Activated CD8-positive, alpha-beta T cell treated with anti-CD3 and anti-CD28 coated beads for 36 hours (primary cell): ENCODE measurements at regions not wholly inside any gene's neighbourhood (a gene's known extent, or its start where the extent isn't known, plus 50 kb on each side); places are given as distances from the start of the nearest gene placed in this dataset.
"Not testable (repeated sequence)": the region's sequence is repeated elsewhere in the genome, so short reads cannot be mapped to it uniquely, and the experiment has no call there.

Experiments used
- ATAC-seq: fragments of 200-7000 bp; cut with Tn5 transposase; one replicate; pipeline ENCODE4 v1.10.0; 2021; ENCODE audit warnings: mild to moderate bottlenecking, moderate library complexity
- CTCF ChIA-PET: fragments of 350-600 bp; sonication (Branson Sonifier 250); formaldehyde crosslinking; loops from one replicate; lab custom pipeline; 2021; ENCODE audit warnings: antibody characterized with exemption; lab: Charles Lee
- POLR2A ChIA-PET: fragments of 350-600 bp; sonication (Branson Sonifier 250); formaldehyde crosslinking; loops from one replicate; lab custom pipeline; 2021; ENCODE audit warnings: antibody characterized with exemption; lab: Charles Lee
- DNase-seq: peaks from one replicate; pipeline ENCODE4 v3.0.0-alpha.2; 2020
- H3K27ac Mint-ChIP-seq: one replicate; pipeline ENCODE4 v1.8.0; 2021; ENCODE audit warnings: mild to moderate bottlenecking, mixed read lengths
- H3K27me3 Mint-ChIP-seq: one replicate; pipeline ENCODE4 v1.8.0; 2021; ENCODE audit warnings: mixed read lengths
- H3K36me3 Mint-ChIP-seq: one replicate; pipeline ENCODE4 v1.8.0; 2021; ENCODE audit warnings: low read depth, mixed read lengths
- H3K4me1 Mint-ChIP-seq: one replicate; pipeline ENCODE4 v1.8.0; 2021; ENCODE audit warnings: low read depth, mixed read lengths
- H3K4me3 Mint-ChIP-seq: one replicate; pipeline ENCODE4 v1.8.0; 2021; ENCODE audit warnings: mild to moderate bottlenecking, moderate library complexity, mixed read lengths
- H3K9me3 Mint-ChIP-seq: one replicate; pipeline ENCODE4 v1.8.0; 2021; ENCODE audit warnings: mixed read lengths
- intact Hi-C: fragments of 100-400 bp; cut with micrococcal nuclease; formaldehyde crosslinking; loops from one replicate; pipeline ENCODE4 v1.10.0; 2022
- TF ChIP-seq, protein P1 (sequence below): fragments of 200-600 bp; IDR thresholded peaks from one replicate; pipeline ENCODE4 v1.8.0; 2022; ENCODE audit warnings: antibody characterized with exemption, mild to moderate bottlenecking

- POLR2A ChIA-PET, result no interaction called here
Observed at GRCh38 chr6:76972474-76972873, 490.8 kb downstream of the HTR1B start.

DNA sequence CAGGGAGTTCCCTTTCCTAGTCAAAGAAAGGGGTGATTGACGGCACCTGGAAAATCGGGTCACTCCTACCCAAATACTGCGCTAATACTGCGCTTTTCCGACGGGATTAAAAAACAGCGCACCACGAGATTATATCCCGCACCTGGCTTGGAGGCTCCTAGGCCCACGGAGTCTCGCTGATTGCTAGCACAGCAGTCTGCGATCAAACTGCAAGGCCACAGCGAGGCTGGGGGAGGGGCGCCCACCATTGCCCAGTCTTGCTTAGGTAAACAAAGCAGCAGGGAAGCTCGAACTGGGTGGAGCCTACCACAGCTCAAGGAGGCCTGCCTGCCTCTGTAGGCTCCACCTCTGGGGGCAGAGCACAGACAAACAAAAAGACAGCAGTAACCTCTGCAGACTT is 504.1 kb downstream of the HTR1B start:
- H3K4me1 Mint-ChIP-seq, H3K27ac Mint-ChIP-seq, CTCF ChIA-PET, H3K9me3 Mint-ChIP-seq, ATAC-seq, H3K36me3 Mint-ChIP-seq, POLR2A ChIA-PET, H3K27me3 Mint-ChIP-seq, intact Hi-C loops, H3K4me3 Mint-ChIP-seq, DNase-seq: not testable (repeated sequence)

More at GRCh38 chr6:76972474-76972873, 490.8 kb downstream of the HTR1B start:
- intact Hi-C loops, result no loop called here
- H3K27me3 Mint-ChIP-seq, result no peaks in the 10 kb centered on the region
- no peaks in the 10 kb centered on the region for H3K36me3 Mint-ChIP-seq
- no peak for ATAC-seq
- H3K27ac Mint-ChIP-seq, result no peak overlapping the region
- H3K4me3 Mint-ChIP-seq, result no peak overlapping the region
- DNase-seq, result no peak
- H3K9me3 Mint-ChIP-seq, result peaks cover 10% of the 10 kb centered on the region
- TF ChIP-seq, protein P1, sequence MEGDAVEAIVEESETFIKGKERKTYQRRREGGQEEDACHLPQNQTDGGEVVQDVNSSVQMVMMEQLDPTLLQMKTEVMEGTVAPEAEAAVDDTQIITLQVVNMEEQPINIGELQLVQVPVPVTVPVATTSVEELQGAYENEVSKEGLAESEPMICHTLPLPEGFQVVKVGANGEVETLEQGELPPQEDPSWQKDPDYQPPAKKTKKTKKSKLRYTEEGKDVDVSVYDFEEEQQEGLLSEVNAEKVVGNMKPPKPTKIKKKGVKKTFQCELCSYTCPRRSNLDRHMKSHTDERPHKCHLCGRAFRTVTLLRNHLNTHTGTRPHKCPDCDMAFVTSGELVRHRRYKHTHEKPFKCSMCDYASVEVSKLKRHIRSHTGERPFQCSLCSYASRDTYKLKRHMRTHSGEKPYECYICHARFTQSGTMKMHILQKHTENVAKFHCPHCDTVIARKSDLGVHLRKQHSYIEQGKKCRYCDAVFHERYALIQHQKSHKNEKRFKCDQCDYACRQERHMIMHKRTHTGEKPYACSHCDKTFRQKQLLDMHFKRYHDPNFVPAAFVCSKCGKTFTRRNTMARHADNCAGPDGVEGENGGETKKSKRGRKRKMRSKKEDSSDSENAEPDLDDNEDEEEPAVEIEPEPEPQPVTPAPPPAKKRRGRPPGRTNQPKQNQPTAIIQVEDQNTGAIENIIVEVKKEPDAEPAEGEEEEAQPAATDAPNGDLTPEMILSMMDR, result no peak
- H3K4me1 Mint-ChIP-seq, result no peaks in the 10 kb centered on the region
- CTCF ChIA-PET, result no interaction called here

- Mint-ChIP-seq H3K27ac (no peak overlapping the region), H3K4me1 (no peaks in the 10 kb centered on the region), H3K27me3 (no peaks in the 10 kb centered on the region), H3K9me3 (peaks cover 21% of the 10 kb centered on the region), H3K4me3 (no peak overlapping the region), H3K36me3 (no peaks in the 10 kb centered on the region)
- intact Hi-C loops, result no loop called here
- ATAC-seq (no peak), DNase-seq (no peak)
- ChIA-PET CTCF (interaction anchor here (1.0 kb wide), 1 partner anchor 10 kb away, joined by 3 read pairs; no protein-coding TSS in a partner anchor), POLR2A (no interaction called here)
- TF ChIP-seq, protein P1, result no peak
Observed at GRCh38 chr6:76942203-76942966, 520.9 kb downstream of the HTR1B start.

DNA sequence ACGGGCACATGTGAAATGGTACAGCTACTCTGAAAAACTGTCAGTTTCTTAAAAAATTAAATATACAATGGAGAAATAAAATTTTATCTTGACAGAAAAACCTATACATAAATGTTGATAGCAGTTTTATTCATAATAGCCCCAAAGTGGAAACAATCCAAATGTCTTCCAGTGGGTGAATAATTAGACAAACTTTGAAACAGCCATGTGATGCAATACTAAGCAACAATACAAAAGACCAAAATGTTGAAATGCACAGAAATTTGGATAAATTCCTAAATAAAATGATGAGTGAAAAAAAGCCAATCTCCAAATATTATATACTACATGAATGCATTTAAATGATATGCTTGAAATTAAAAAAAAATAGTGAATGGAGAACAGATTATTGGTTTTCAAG is 523.1 kb downstream of the HTR1B start:
- ATAC-seq (no peak), DNase-seq (no peak)
- Mint-ChIP-seq H3K4me1 (no peaks in the 10 kb centered on the region), H3K4me3 (no peak overlapping the region), H3K27ac (no peak overlapping the region), H3K9me3 (peaks cover 20% of the 10 kb centered on the region), H3K36me3 (no peaks in the 10 kb centered on the region), H3K27me3 (no peaks in the 10 kb centered on the region)
- POLR2A ChIA-PET, result no interaction called here
- TF ChIP-seq, protein P1, result no peak
- CTCF ChIA-PET, result no interaction called here
- intact Hi-C loops, result no loop called here

GRCh38 chr6:76914737-76915136 is 548.6 kb downstream of the HTR1B start:
- ChIA-PET CTCF (no interaction called here), POLR2A (no interaction called here)
- DNase-seq (no peak), ATAC-seq (no peak)
- no peaks in the 10 kb centered on the region for H3K4me1 Mint-ChIP-seq
- H3K27me3 Mint-ChIP-seq, result no peaks in the 10 kb centered on the region
- TF ChIP-seq, protein P1, result no peak
- H3K4me3 Mint-ChIP-seq, result no peak overlapping the region
- intact Hi-C loops, result no loop called here
- H3K36me3 Mint-ChIP-seq, result no peaks in the 10 kb centered on the region
- peaks cover 1% of the 10 kb centered on the region for H3K9me3 Mint-ChIP-seq
- H3K27ac Mint-ChIP-seq, result no peak overlapping the region

DNA sequence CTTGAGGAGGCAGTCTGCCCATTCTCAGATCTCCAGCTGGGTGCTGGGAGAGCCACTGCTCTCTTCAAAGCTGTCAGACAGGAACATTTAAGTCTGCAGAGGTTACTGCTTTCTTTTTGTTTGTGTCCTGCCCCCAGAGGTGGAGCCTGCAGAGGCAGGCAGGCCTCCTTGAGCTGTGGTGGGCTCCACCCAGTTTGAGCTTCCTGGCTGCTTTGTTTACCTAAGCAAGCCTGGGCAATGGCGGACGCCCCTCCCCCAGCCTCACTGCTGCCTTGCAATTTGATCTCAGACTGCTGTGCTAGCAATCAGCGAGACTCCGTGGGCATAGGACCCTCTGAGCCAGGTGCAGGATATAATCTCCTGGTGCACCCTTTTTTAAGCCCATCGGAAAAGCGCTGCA is 557.8 kb downstream of the HTR1B start:
- H3K4me1 Mint-ChIP-seq, ATAC-seq, H3K36me3 Mint-ChIP-seq, H3K4me3 Mint-ChIP-seq, H3K27ac Mint-ChIP-seq, POLR2A ChIA-PET, CTCF ChIA-PET, H3K27me3 Mint-ChIP-seq, intact Hi-C loops, DNase-seq: not testable (repeated sequence)
- peaks cover 10% of the 10 kb centered on the region for H3K9me3 Mint-ChIP-seq
